ENCODE measurements at regions not wholly inside any gene's neighbourhood (a gene's known extent, or its start where the extent isn't known, plus 50 kb on each side); places are given as distances from the start of the nearest gene placed in this dataset.

DNA sequence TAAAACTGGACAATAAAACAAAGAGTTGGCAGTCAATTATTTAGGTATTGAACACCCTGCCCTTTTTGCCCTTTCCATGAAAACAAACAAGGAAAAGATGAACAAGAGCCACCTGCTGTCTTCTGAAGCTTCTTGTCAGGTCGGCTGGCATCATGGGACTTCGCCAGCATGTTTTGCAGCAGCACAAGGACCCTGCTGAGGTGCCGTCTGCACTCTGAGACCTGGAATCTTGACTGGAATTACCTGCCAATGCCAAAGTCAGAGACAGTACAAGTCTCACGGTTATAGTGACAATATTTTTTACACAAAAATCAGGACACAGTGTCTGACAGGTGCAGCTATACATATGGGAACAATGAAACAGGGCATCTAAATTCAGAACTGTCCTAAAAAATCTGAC, 284.5 kb downstream of the GASK1B start:
- TF ChIP-seq YY1 (IDR thresholded peaks at IDR 0.05; ENCODE audit: low read depth) (no peak), CEBPB (IDR thresholded peaks at IDR 0.05) (no peak), EGR1 (IDR thresholded peaks at IDR 0.05) (no peak)

Measured in Ishikawa (cell line).